GM18517 (cell line): ENCODE measurements at regions not wholly inside any gene's neighbourhood (a gene's known extent, or its start where the extent isn't known, plus 50 kb on each side); places are given as distances from the start of the nearest gene placed in this dataset.

ENCODE experiments used
- ATAC-seq: cut with Tn5 transposase; IDR thresholded peaks from one replicate; pipeline ENCODE4 v1.9.1; 2021; ENCODE audit warnings: mild to moderate bottlenecking, moderate library complexity; ENCODE audit not compliant: unreplicated experiment

DNA sequence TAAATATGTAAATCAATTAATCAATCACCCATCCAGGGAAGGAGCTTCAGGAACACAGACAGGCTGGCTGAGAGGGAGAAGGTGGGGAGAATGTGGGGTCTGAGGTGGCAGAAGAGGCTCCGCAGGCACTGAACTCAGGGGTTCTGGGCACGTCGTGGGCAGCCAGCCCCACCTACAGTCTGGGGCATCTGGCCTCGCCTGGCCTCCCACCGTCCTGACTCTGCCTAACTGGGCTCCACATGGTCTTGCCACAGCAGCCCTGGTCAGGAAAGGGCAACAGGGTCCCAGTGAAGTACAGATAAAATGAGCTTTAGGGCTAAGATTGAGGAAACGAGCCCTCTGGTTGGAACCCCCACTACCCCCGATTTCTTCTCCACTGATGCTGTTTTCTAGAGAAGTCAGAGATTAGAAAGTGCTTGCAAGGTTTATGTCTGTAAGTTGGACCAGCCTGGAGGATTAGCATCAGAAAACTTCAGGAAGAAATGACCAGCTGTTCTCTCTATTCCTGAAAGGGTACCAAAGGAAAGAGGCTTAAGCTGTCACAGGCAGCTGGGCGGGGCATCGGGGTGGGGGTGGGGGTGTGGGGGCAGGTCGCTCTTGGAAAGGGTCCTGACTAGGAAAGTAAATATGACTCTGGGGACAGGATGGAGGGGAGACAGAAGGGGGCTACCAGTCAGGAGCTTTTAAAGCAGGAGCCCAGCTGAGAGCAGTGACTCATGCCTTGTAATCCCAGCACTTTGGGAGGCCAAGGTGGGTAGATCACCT, 261.7 kb downstream of the BUD13 start:
- no peak for ATAC-seq

DNA sequence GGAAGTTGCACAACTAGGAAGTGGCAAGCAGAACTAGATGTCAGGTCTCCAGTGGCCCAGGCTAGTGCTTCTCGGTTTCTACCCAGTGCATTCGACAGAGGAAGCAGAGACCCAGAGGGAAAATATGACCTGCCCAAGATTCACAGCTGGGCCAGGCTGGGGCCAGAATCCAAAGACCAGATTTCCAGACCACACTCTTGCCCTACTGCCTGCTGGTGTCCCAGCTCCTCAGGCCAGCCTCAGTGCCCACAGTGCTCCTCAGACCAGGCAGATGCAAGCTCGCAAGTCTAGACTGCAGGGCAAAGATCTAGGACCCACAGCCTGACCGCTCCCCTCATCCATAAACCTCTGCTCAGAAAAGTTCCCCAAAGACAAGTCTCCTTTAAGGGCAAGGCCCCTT, 262.6 kb downstream of the BUD13 start:
- no peak for ATAC-seq

DNA sequence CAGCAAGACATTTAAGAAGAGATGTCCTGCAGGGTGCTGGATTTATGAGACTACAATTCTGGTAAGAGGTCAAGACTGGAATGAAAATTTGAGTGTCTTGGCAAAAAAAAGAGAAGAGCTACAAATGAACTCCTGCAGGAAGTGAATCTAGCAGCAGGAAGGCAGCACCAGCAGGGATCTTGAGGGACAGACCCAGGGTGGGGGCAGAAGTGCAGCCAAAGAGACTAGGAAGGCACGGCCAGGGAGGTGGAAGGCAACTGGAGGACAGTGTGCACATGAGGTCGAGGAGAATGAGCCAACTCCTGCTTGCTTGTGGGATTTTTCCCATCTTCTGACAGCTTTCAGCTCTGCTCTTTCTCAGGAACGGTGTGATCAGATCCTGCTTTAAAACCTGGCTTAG, 263.2 kb downstream of the BUD13 start:
- no peak for ATAC-seq

DNA sequence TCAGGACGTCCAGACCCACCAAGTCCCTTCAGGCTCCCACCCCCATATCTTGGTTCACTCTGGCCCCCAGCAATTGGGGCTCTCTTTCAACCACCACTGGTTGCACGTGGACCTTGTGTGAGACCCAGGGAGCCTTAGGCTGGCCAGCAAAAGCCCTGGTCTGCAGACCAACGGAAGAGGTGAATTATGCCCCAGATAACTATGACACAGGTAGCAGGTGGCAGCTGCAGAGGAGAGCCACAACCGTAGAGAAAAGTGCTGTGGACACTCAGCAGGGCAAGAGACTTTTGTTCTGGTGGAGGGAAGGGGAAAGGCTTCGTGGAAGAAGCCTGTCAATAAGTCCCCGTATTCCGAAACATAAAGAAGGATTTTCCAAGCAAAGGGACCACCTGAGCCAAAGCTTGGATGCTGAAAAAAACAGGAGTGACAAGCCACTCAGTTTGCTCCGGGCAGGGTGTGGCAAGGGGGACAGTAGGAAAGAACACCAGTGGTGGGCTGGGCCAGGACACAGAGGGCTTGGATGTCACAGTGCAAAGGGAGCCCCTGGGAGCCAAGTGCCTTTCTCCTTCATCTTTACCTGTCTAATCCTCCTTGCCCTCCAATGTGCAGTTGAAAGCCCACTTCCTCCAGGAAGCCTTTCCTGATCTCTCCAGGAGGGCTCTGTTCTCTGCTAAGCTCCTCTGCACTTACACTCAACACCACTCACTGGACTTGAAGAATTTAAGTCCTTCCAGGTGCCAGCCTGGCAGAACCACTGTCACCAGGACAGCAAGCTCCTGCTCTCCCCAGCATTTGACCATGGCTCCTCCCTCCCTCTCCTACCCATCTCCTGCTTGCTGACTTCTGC, 264.7 kb downstream of the BUD13 start:
- no peak for ATAC-seq

DNA sequence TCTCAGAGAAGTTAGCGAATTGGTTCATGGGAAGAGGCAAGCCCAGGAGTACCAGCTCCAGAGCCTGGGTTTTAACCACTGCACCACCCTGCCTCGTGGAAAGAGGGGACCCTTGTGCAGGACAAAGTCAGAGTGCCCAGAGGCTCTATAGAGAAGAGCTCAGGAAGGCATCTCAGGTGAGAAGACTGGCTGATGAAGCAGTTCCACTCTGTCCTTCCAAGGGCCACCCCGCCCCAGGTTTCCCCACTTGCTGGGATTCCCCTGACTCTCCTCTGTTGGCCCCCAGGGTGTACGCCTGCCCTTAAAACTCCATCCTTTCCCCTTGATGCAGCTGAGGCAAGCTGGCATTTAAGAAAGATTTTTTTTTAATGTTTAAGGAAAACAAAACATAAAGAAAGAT, 265.8 kb downstream of the BUD13 start:
- ATAC-seq = no peak

DNA sequence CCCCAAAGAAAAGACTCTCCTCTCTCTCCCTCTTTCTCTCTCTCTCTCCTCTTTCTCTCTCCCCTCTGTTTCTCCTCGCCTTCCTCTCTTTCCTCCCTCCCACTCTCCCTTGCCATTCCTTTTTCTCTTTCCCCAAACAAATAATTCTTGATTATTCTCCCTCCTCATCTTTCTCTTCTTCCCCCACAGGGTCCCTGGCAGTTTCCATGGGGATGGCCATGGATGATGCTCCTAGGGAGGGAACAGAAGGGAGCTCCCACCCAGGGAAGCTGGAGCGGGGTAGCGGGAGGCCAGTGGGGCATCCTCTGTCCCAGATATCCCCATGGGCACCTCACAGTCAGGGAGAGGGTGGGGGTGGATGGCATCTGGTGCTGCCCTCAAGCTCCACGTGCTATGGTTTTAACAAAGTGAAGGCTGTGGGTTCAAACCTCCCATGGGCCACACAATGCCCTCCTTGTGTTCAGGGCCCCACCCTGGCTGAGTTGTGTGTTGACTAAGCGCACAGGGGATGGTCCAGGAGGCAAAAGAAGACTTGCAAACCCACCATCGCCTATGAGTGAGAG, 266.4 kb downstream of the BUD13 start:
- no peak for ATAC-seq

DNA sequence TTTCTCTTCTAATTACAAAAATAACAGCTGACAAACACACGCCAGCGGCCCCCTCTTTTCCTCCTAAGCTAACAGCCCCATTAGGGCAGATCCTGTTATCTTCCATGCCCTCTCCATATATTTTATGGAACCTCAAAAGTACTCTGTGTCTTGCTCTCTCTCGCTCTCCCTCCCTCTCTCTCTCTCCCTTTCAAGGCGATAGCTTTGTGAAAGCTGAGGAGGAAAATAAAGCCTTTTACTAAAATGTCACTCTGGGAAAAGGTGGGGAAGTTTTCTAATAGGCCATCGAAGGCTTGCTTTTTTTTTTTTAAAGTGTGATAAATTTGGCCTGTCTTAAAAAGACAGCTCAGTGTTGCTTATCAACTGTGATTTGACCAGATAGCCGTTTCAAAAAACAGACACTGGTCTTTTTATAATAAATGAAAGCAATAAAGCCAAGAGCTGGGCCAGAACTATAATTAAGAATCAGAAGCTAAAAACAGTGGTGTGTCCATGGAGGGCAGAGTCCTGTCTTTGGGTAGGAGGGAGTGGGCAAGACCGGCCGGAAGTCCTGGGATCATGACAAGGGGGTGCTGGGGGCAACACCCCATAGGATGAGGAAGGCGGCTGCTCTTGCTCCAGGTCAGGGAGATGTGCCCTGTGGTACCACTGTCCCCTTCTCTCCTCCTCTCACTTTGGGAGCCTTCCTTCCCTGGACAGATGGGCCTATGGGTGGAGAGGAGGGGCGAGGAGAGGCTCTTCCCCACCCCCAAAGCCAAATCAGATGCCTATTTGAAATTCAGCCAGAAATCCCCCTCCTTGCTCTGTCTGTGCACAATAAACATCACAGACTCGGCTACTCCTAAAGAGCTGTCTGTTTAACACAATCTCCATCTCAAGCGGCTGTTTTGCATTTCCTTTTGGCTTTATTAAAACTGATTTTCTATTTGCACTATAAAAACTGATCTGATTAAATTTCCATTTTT, 267.2 kb downstream of the BUD13 start:
- ATAC-seq = no peak

DNA sequence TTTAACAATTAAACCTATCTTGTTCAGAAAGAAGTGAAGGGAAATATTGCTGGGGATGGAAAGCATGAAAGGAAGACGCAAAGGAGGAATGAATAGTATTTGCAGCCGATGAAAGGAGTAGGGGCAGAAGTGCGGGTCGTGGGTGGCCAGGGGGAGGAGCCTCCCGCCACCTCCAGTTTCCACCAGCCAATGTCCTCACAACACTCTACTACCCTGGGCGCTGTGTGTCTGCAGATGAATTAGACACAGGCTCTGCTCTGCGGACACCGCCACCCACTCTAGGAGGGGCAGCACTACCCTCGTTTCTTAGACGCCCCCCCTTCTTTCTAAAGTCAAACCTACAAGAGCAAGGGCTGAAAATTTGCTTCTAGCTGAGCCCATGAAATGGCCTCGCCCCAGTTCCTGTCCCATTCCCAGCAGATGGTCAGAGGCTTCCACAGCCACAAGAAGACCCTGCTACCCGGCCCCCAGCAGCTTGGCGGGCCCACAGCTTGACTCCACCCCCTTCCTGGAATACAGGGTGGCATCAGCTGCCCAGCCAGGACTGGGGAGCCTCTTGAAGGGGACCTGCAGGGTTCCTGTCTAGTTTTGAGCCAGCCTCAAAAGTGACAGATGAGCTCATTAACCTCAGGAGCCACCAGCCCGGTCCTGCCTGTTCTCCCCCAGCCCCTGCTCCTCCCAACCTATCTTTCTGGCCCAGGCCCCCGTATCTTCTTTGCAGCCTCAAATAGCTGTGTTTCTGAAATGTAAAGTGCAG, 268.1 kb downstream of the BUD13 start:
- no peak for ATAC-seq

DNA sequence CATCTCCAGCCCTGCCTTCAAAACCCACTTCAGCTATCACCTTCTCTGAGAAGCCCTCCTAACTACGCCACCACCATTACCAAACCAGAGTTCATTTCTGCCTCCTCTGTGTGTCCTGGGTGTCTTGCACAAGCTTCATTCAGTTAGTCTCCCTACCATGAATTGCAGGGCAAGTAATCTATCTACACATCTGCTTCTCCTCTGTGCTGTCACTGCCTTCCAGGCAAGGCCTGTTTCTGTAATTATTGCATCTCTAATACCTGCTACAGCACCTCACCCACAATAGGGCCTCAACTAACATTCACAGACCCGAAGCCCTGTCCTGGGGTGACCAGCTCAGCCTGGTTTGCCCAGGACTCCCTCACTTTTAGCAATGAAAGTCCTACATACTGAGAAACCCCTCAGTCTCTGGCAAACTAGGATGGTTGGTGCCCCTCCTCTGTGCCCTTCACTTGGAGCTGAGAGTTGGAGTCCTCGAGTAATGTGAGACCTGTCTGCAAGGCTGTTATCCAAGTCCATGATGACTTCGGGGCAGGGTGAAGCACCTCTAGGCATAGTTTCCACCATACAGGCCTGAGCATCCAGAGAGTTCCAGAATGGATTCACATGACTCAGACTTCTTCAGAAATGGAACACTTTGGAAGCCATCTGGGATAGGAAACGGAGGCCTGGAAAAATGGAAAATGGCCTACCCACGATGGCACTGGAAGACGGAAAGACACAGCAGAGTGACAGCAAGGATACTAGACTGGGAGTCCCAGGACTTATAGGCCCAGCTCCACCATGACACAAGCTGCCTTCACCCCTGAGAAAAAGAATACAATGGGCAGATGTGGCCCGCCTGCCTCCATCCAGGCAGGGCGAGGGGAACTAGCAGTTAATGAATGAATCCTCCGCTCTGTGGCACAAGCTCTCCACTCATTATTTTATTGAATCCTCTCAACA, 269.3 kb downstream of the BUD13 start:
- no peak for ATAC-seq

DNA sequence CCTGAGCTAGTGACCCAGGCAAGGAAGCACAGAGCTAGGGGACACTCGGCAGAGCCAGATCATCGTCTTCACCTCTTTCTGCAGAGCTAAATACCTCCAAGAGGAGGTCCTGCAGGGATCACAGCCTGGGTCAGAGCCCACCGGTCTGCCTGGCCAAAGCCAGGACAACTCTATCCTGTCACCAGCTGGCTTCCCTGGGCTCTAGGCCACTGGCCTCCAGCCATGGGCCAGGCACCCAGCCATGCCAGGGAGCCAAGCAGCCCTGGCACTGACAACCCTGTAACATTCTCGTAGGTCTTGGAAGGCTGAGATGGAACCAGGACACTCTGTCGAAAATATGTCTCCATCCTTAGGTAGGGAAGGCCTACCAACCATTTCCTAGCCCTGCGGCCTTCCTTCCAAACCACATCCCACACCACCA, 270.1 kb downstream of the BUD13 start:
- ATAC-seq = no peak

DNA sequence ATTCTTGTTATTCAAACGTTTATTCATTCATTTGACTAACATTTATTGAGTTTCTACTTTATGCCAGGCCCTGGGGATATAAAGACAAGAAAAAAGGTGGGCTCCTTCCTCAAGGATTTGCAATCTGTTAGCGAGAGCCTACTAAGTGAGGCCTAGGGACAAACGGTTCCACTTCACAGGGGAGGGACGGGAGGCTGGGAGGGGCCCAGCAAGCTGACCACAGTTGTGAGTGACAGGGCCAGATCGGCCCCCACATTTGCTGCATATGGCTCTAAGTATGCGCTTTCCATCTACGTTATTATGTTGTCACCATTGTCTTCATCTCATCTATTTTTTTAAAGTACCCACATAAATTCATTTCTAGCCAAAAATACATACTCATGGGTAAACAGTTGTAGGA, 271.1 kb downstream of the BUD13 start:
- ATAC-seq = no peak

DNA sequence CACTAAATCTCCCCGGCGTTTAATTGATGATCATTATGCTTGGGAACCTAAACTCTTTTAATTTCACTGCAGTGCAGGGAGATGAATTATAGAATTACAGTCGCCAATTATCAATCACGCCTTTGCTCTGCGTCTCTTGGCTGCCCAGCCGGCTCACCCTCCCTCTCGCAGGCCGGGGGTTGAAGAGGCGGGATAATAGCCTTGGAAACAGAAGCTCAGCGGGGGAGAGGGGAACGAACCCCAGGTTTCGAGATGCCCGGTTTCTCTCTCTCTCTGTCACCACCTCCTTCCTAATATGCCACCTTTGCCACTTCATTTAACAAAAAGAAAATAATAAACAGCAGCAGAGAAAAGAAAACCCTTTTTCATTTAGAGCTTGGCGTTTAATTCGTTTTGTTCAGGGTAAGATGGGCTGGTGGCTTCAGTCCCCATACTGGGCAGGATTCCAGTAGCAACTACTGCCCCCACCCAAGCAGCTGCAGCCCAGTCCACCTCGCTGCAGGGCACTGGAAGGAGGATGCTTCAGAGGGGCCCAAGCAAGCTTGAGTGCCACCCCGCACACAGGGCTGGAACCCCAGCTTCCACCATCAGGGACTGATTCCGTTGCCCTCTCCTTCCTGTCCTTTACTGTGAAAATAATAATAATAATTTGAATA, 271.7 kb downstream of the BUD13 start:
- no peak for ATAC-seq

DNA sequence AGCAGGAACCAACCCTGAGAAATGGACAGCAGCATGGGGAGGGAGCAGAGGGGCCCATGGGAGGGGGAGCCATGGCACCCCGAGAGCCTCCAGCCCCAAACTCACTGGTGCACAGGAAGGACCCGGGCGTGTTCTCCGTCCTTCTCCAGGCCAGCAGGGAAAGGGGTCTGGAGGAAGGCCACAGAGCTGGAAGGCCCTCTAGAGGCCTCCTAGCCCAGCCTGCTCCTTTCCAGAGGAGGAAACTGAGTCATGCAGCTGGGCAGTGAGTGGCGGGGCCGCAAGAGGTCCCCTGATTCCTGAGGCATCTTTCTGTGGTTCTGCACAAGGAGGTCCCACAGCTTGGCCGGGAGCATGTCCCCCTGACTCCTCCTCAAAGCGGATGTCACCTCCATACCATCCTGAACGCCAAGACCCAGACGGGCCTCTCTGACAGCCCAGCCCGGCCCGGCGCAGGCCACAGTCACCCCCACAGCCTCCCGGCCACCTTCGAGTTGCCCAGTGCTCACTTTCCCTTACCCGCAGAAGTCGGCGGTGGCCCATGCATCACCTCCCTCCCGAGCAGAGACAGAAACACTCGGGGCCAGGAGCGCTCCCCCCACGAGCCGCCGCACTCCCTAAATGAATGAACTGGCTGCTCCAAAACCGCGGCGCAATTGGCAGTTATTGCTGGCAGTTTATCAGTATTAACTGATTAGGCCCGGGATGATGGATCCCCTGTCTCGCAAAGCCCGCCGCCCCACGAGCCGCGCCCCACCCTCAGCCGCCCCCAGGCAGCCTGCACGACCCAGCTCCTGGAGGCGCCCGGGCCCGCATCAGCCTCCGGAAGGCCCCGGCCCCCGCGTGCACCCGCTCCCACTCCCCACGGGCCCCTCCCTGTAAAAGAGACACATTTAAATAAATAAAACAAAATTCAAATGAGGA, 272.5 kb downstream of the BUD13 start:
- no peak for ATAC-seq

DNA sequence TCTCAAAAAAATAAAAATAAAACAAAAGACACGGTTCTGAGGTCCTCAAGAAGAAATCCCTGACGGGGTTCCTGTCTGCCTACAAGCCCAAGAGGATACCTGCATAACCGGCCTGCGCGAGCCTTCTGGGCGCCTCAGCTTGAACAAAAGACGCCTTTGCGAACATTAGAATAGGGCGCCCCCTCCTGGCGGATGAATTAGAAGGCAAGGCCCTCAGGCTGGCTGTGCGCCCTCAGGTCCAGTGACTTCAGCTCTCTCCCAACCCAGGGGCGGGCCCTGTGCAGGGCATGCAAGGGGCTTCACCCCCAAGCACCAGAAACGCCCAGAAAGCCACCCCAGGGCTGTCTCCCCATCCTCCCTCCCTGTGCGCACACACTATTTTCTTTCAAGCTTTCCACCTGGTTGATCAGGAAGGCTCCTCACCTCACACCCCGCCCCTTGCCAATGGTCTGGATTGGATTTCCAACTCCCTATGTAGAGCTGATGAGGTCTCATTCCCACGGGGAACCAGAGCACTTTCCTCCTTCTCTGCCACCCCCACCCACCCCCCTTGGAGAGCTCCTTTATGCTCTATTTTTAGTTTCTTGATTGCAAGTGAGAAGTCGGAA, 273.3 kb downstream of the BUD13 start:
- ATAC-seq = no peak

DNA sequence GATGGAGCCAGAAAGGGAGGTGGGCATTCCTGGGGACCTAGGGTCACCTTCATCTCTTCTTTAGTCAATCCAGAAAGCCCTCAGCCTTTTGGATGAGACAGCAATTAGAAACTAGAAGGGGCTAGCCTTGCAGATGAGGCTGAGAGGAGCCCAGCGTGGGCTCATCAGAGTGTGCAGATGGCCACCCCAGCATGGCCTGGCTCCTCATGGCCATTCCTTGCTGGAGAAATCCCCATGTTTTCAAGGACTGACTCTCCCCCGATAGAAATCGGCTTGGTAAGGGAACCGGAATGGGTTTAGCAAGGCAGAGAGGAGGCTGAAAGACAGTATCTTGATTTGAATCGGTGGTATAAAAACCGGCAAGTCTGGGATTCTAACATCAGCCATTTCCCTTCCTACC, 274.6 kb downstream of the BUD13 start:
- no peak for ATAC-seq

DNA sequence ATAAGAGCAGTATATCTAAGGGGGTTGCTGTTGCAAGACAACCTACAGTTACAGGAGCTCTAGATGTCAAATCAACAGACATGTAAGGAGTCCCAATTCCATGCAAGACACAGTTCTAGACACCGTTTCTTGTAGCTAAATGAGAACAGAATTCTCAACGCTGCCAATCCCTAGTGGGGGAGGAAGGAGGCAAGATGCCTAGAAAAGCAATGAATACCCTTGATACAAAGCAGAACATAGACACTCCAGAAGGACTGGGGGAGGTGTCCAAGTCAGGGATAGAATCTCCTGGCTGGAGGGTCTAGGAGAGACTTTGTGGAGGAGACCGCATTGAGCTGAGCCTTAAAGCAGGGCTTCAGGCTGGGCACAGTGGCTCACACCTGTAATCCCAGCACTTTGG, 280.2 kb downstream of the BUD13 start:
- no peak for ATAC-seq

DNA sequence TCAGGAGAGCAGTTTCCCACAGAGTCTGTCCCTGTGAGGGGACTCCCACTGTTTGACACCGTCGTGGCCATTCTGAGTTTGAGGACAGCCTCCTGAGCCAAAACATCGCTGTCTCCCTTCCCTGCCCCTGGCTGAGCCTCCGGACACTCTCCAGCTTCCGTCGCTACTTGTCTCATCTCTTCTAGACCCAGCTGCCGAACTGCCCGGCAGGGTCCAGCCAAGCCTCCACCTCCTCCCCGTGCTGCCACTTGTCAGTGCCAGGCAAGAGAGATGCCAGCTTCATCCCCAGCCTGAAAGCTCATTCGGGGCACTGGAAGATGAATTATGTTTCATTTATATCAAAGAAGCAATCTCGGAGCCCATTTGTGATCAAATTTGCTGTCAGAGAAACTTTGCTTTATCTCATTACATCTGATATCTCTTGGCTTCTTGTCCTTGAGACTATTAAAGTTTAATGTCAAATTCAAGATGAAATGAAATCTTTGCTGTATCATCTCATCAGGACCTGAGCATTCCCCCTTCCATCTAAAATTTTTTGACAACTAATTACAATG, 283.9 kb downstream of the BUD13 start:
- ATAC-seq = no peak
